ENCODE measurements at regions not wholly inside any gene's neighbourhood (a gene's known extent, or its start where the extent isn't known, plus 50 kb on each side); places are given as distances from the start of the nearest gene placed in this dataset.

DNA sequence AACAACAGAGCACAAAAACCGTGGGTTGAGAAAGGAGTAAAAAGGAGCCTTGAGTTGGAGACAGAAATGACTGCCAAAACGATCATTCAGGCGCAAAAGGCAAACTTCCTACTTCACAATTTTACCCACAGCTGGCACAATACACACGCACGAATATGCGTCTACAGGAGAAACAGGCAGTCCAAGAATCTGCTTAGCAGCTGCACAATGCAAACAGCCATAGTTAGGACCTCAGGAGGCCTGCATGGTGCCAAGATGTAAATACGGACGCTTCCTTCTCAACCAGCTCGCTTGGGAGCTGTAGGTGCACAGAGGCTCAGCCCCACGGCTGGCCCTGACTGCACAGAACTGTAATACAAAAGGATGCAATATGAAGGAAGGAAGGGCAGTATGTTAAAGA, 250.1 kb upstream of the CAND1 start:
- no peak for ATAC-seq
- Histone ChIP-seq H3K27me3 (peaks cover 0 to 13% (median 0%) of the 10 kb centered on the region in 9 donors), H3K9me3 (no peaks in the 10 kb centered on the region), H3K36me3 (no peaks in the 10 kb centered on the region), H3K27ac (no peak overlapping the region), H3K4me1 (no peaks in the 10 kb centered on the region), H3K4me3 (no peak overlapping the region)
- no peak for DNase-seq
- 58 to 73% (median 67%) methylated on average over 10 of the region's 10 CpGs for WGBS, 4 donors
- intact Hi-C loops (cut with DNase I), result no loop called here
- TF ChIP-seq POLR2A (IDR thresholded peaks at IDR 0.05) (no peak), CTCF (IDR thresholded peaks at IDR 0.05) (no peak)

- no peak for DNase-seq
- Histone ChIP-seq H3K9me3 (no peaks in the 10 kb centered on the region), H3K36me3 (no peaks in the 10 kb centered on the region), H3K4me3 (no peak overlapping the region), H3K4me1 (no peaks in the 10 kb centered on the region), H3K27ac (no peak overlapping the region), H3K27me3 (peaks cover 0 to 14% (median 0%) of the 10 kb centered on the region in 9 donors)
- WGBS, 4 donors, result 27 to 30% (median 28%) methylated on average over 7 of the region's 7 CpGs
- no peak for ATAC-seq
- intact Hi-C loops (cut with DNase I), result loop anchor here in 6 of 10 donors (2.0 to 10.0 kb wide), 5 partner anchors 189 to 199 kb away; no protein-coding TSS in a partner anchor
- peak; percentile 39 to 65 (median 55) for TF ChIP-seq CTCF (IDR thresholded peaks at IDR 0.05)
- TF ChIP-seq POLR2A (IDR thresholded peaks at IDR 0.05), result no peak
These were observed 243.5 kb upstream of the CAND1 start for GRCh38 chr12:67025543-67026114.

- Histone ChIP-seq H3K36me3 (no peaks in the 10 kb centered on the region), H3K27ac (no peak overlapping the region), H3K4me1 (no peaks in the 10 kb centered on the region), H3K9me3 (no peaks in the 10 kb centered on the region), H3K4me3 (no peak overlapping the region), H3K27me3 (peaks cover 0 to 14% (median 0%) of the 10 kb centered on the region in 9 donors)
- intact Hi-C loops (cut with DNase I), result loop anchor here in 5 of 10 donors (5.0 to 10.0 kb wide), 4 partner anchors 188 to 198 kb away; no protein-coding TSS in a partner anchor
- no peak for ATAC-seq
- 72 to 85% (median 78%) methylated on average over 5 of the region's 5 CpGs for WGBS, 4 donors
- DNase-seq, result no peak
- no peak for TF ChIP-seq POLR2A (IDR thresholded peaks at IDR 0.05)
- no peak for TF ChIP-seq CTCF (IDR thresholded peaks at IDR 0.05)
These were observed 242.5 kb upstream of the CAND1 start for GRCh38 chr12:67026487-67027246.

DNA sequence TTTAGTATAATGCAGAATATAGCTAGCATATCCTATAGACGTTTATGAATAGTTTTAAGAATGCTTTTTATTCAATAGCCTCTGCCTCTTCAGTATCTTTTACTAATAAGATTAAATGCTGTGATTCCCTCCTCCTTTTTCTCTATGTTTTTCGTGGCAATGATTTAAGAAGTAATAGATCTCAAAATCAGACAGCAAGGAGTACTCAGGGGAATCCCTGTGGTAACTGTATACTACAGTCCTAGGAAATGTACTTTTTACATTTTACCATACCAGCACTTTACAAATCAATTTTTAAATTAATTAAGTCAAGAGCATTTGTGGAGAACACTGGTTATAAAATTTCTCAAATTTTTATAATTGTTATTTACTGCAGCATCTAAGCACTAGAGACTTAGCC, 240.6 kb upstream of the CAND1 start:
- no peaks in the 10 kb centered on the region for H3K36me3 ChIP-seq
- WGBS, 4 donors, result 75 to 78% (median 76%) methylated on average over 2 of the region's 2 CpGs
- intact Hi-C loops (cut with DNase I), result loop anchor here in 5 of 10 donors (5.0 to 10.0 kb wide), 4 partner anchors 186 to 196 kb away; no protein-coding TSS in a partner anchor
- no peak overlapping the region for H3K27ac ChIP-seq
- H3K4me1 ChIP-seq, result no peaks in the 10 kb centered on the region
- no peaks in the 10 kb centered on the region for H3K9me3 ChIP-seq
- peaks cover 0 to 7% (median 0%) of the 10 kb centered on the region in 9 donors for H3K27me3 ChIP-seq
- H3K4me3 ChIP-seq, result no peak overlapping the region
- no peak for DNase-seq
- no peak for TF ChIP-seq POLR2A (IDR thresholded peaks at IDR 0.05)
- TF ChIP-seq CTCF (IDR thresholded peaks at IDR 0.05), result no peak
- ATAC-seq, result no peak
